Testis (tissue), 2 donors: ENCODE measurements at regions not wholly inside any gene's neighbourhood (a gene's known extent, or its start where the extent isn't known, plus 50 kb on each side); places are given as distances from the start of the nearest gene placed in this dataset.

Experiments used
- POLR2A ChIP-seq: fragments of 450-650 bp; IDR thresholded peaks from one replicate; pipeline ENCODE4 v1.6.1; 2017; ENCODE audit warnings: antibody characterized with exemption, mild to moderate bottlenecking, moderate library complexity
- TF ChIP-seq, protein P1 (sequence below), 3 experiments: fragments of 450-650 bp in 2 of 3; fragments of 200-600 bp in 1 of 3; sonication (generic) in 1 of 3; IDR thresholded peaks; one replicate each; pipeline ENCODE4 v1.5.1; 2016 to 2019; ENCODE audit warnings: antibody characterized with exemption in 3 of 3, mild to moderate bottlenecking in 2 of 3, moderate library complexity in 1 of 3

GRCh38 chr2:109700680-109701274 is 86.6 kb downstream of the SOWAHC start:
- TF ChIP-seq, protein P1, sequence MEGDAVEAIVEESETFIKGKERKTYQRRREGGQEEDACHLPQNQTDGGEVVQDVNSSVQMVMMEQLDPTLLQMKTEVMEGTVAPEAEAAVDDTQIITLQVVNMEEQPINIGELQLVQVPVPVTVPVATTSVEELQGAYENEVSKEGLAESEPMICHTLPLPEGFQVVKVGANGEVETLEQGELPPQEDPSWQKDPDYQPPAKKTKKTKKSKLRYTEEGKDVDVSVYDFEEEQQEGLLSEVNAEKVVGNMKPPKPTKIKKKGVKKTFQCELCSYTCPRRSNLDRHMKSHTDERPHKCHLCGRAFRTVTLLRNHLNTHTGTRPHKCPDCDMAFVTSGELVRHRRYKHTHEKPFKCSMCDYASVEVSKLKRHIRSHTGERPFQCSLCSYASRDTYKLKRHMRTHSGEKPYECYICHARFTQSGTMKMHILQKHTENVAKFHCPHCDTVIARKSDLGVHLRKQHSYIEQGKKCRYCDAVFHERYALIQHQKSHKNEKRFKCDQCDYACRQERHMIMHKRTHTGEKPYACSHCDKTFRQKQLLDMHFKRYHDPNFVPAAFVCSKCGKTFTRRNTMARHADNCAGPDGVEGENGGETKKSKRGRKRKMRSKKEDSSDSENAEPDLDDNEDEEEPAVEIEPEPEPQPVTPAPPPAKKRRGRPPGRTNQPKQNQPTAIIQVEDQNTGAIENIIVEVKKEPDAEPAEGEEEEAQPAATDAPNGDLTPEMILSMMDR (IDR thresholded peaks at IDR 0.05) = no peak
- TF ChIP-seq POLR2A = no peak
